ENCODE measurements at regions not wholly inside any gene's neighbourhood (a gene's known extent, or its start where the extent isn't known, plus 50 kb on each side); places are given as distances from the start of the nearest gene placed in this dataset.

- H3K27me3 ChIP-seq, result no peaks in the 10 kb centered on the region
- no peaks in the 10 kb centered on the region for H3K36me3 ChIP-seq
- no peak overlapping the region for H3K27ac ChIP-seq
- DNase-seq (ENCODE audit: low read depth in 1 of 2, low spot score in 1 of 2), result no peak
- no peaks in the 10 kb centered on the region for H3K4me1 ChIP-seq (ENCODE audit: low read depth)
- no peak for TF ChIP-seq CTCF (IDR thresholded peaks at IDR 0.05; ENCODE audit: low read depth, low read length)
- no peak overlapping the region for H3K4me3 ChIP-seq
- no peaks in the 10 kb centered on the region for H3K9me3 ChIP-seq (ENCODE audit: low read depth)
Measured at GRCh38 chr13:65095161-65096082, 2134.7 kb downstream of the PCDH9 start.

- Histone ChIP-seq H3K4me1 (ENCODE audit: low read depth) (no peaks in the 10 kb centered on the region), H3K9me3 (ENCODE audit: low read depth) (no peaks in the 10 kb centered on the region), H3K27me3 (no peaks in the 10 kb centered on the region), H3K27ac (no peak overlapping the region), H3K36me3 (no peaks in the 10 kb centered on the region), H3K4me3 (no peak overlapping the region)
- no peak for TF ChIP-seq CTCF (IDR thresholded peaks at IDR 0.05; ENCODE audit: low read depth, low read length)
- DNase-seq (ENCODE audit: low read depth in 1 of 2, low spot score in 1 of 2), result no peak
Measured at GRCh38 chr13:65093357-65093756, 2136.8 kb downstream of the PCDH9 start.

GRCh38 chr13:65091031-65091430 is 2139.1 kb downstream of the PCDH9 start:
- Histone ChIP-seq H3K36me3 (no peaks in the 10 kb centered on the region), H3K4me3 (no peak overlapping the region), H3K27ac (no peak overlapping the region), H3K27me3 (no peaks in the 10 kb centered on the region), H3K9me3 (ENCODE audit: low read depth) (no peaks in the 10 kb centered on the region), H3K4me1 (ENCODE audit: low read depth) (no peaks in the 10 kb centered on the region)
- DNase-seq (ENCODE audit: low read depth in 1 of 2, low spot score in 1 of 2), result no peak
- no peak for TF ChIP-seq CTCF (IDR thresholded peaks at IDR 0.05; ENCODE audit: low read depth, low read length)

GRCh38 chr13:65090186-65090585 is 2139.9 kb downstream of the PCDH9 start:
- Histone ChIP-seq H3K27me3 (no peaks in the 10 kb centered on the region), H3K4me1 (ENCODE audit: low read depth) (no peaks in the 10 kb centered on the region), H3K4me3 (no peak overlapping the region), H3K36me3 (no peaks in the 10 kb centered on the region), H3K27ac (no peak overlapping the region), H3K9me3 (ENCODE audit: low read depth) (no peaks in the 10 kb centered on the region)
- DNase-seq (ENCODE audit: low read depth in 1 of 2, low spot score in 1 of 2), result no peak
- TF ChIP-seq CTCF (IDR thresholded peaks at IDR 0.05; ENCODE audit: low read depth, low read length), result no peak

GRCh38 chr13:65088906-65089305 is 2141.2 kb downstream of the PCDH9 start:
- no peak for DNase-seq (ENCODE audit: low read depth in 1 of 2, low spot score in 1 of 2)
- H3K36me3 ChIP-seq, result no peaks in the 10 kb centered on the region
- no peaks in the 10 kb centered on the region for H3K4me1 ChIP-seq (ENCODE audit: low read depth)
- H3K9me3 ChIP-seq (ENCODE audit: low read depth), result no peaks in the 10 kb centered on the region
- no peak overlapping the region for H3K27ac ChIP-seq
- H3K27me3 ChIP-seq, result no peaks in the 10 kb centered on the region
- no peak for TF ChIP-seq CTCF (IDR thresholded peaks at IDR 0.05; ENCODE audit: low read depth, low read length)
- H3K4me3 ChIP-seq, result no peak overlapping the region
